ENCODE measurements at regions not wholly inside any gene's neighbourhood (a gene's known extent, or its start where the extent isn't known, plus 50 kb on each side); places are given as distances from the start of the nearest gene placed in this dataset.
A peak's percentile ranks its signal among the peaks of the same experiment; 100 is the strongest.

DNA sequence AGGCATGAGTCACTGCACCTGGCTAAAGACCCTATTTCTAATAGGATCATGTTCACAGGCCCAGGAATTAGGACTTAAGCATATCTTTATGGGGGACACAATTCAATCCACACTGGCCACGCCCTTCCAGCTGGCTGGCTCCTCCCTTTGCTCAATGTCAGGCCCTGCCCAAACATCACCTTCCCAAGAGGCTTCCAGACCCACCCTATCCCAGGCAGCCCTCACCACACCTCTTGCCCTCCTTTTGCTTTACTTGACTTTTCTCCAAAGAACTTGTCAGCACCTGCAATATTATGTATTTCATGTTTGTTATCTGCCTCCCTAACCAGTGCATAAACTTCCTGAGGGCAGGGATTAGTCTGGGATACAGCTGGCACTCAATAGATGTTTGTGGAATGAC, 109.6 kb upstream of the CDH5 start:
- Histone ChIP-seq H2AFZ (ENCODE audit: low read length) (no peak overlapping the region), H3K4me2 (ENCODE audit: extremely low read depth, insufficient read depth, low read length) (no peak overlapping the region), H3K4me1 (ENCODE audit: control insufficient read depth, extremely low read depth, insufficient read depth, low read length) (no peaks in the 10 kb centered on the region), H3K36me3 (ENCODE audit: control insufficient read depth, insufficient read depth, low read length) (no peaks in the 10 kb centered on the region), H3K27ac (ENCODE audit: insufficient read depth, low read length) (no peak overlapping the region), H3K9ac (ENCODE audit: insufficient read depth, low read length) (no peak overlapping the region), H4K20me1 (ENCODE audit: control insufficient read depth, extremely low read depth, insufficient read depth, low read length) (no peaks in the 10 kb centered on the region), H3K4me3 (replicated peaks in 1 of 4; ENCODE audit: control extremely low read depth in 1 of 4, insufficient read depth in 1 of 4, low read depth in 3 of 4, low read length in 4 of 4) (no peak overlapping the region), H3K27me3 (ENCODE audit: control insufficient read depth, insufficient read depth, low read length) (no peaks in the 10 kb centered on the region), H3K9me3 (ENCODE audit: control insufficient read depth, insufficient read depth, low read depth, low read length) (no peaks in the 10 kb centered on the region), H3K79me2 (ENCODE audit: control insufficient read depth, insufficient read depth, low read length) (no peaks in the 10 kb centered on the region)
- no peak for TF ChIP-seq EZH2 (IDR thresholded peaks at IDR 0.05; ENCODE audit: low read length, missing control alignments)
- TF ChIP-seq, protein P1, sequence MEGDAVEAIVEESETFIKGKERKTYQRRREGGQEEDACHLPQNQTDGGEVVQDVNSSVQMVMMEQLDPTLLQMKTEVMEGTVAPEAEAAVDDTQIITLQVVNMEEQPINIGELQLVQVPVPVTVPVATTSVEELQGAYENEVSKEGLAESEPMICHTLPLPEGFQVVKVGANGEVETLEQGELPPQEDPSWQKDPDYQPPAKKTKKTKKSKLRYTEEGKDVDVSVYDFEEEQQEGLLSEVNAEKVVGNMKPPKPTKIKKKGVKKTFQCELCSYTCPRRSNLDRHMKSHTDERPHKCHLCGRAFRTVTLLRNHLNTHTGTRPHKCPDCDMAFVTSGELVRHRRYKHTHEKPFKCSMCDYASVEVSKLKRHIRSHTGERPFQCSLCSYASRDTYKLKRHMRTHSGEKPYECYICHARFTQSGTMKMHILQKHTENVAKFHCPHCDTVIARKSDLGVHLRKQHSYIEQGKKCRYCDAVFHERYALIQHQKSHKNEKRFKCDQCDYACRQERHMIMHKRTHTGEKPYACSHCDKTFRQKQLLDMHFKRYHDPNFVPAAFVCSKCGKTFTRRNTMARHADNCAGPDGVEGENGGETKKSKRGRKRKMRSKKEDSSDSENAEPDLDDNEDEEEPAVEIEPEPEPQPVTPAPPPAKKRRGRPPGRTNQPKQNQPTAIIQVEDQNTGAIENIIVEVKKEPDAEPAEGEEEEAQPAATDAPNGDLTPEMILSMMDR (conservative IDR thresholded peaks at IDR 0.05 in 1 of 2, IDR thresholded peaks at IDR 0.05 in 1 of 2; ENCODE audit: low read depth in 1 of 2, low read length in 2 of 2) = no peak
- no peak for DNase-seq (ENCODE audit: low read depth in 2 of 2)

GRCh38 chr16:66255647-66256046, 110.8 kb upstream of the CDH5 start:
- Histone ChIP-seq H3K79me2 (ENCODE audit: control insufficient read depth, insufficient read depth, low read length) (no peaks in the 10 kb centered on the region), H3K4me2 (ENCODE audit: extremely low read depth, insufficient read depth, low read length) (no peak overlapping the region), H3K4me1 (ENCODE audit: control insufficient read depth, extremely low read depth, insufficient read depth, low read length) (peaks cover 5% of the 10 kb centered on the region), H3K9ac (ENCODE audit: insufficient read depth, low read length) (no peak overlapping the region), H4K20me1 (ENCODE audit: control insufficient read depth, extremely low read depth, insufficient read depth, low read length) (no peaks in the 10 kb centered on the region), H3K36me3 (ENCODE audit: control insufficient read depth, insufficient read depth, low read length) (no peaks in the 10 kb centered on the region), H3K27ac (ENCODE audit: insufficient read depth, low read length) (no peak overlapping the region), H3K9me3 (ENCODE audit: control insufficient read depth, insufficient read depth, low read depth, low read length) (no peaks in the 10 kb centered on the region), H3K27me3 (ENCODE audit: control insufficient read depth, insufficient read depth, low read length) (no peaks in the 10 kb centered on the region), H2AFZ (ENCODE audit: low read length) (no peak overlapping the region), H3K4me3 (replicated peaks in 1 of 4; ENCODE audit: control extremely low read depth in 1 of 4, insufficient read depth in 1 of 4, low read depth in 3 of 4, low read length in 4 of 4) (no peak overlapping the region)
- DNase-seq (ENCODE audit: low read depth in 2 of 2) = no peak
- no peak for TF ChIP-seq EZH2 (IDR thresholded peaks at IDR 0.05; ENCODE audit: low read length, missing control alignments)
- TF ChIP-seq, protein P1 (conservative IDR thresholded peaks at IDR 0.05 in 1 of 2, IDR thresholded peaks at IDR 0.05 in 1 of 2; ENCODE audit: low read depth in 1 of 2, low read length in 2 of 2) = no peak

DNA sequence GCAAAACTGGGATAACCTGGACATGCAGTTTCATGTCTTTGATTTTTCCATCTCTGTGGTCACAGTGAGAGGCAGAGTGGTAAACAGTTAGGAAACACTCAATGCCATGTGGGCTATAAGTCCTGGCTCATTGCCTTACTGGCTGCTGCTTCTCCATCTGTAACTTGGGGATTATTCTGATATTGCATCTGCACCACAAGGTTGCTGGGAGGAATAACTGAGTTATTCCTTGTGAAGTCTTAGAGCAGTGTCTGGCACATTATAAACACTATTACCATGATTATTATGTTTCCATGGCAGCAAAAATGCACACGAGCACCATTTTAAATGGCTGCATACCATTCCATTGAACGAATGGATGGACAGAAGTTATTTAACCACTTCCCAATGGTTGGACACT, 111.7 kb upstream of the CDH5 start:
- Histone ChIP-seq H3K4me2 (ENCODE audit: extremely low read depth, insufficient read depth, low read length) (no peak overlapping the region), H2AFZ (ENCODE audit: low read length) (no peak overlapping the region), H3K36me3 (ENCODE audit: control insufficient read depth, insufficient read depth, low read length) (no peaks in the 10 kb centered on the region), H3K4me3 (replicated peaks in 1 of 4; ENCODE audit: control extremely low read depth in 1 of 4, insufficient read depth in 1 of 4, low read depth in 3 of 4, low read length in 4 of 4) (no peak overlapping the region), H3K4me1 (ENCODE audit: control insufficient read depth, extremely low read depth, insufficient read depth, low read length) (peaks cover 5% of the 10 kb centered on the region), H3K79me2 (ENCODE audit: control insufficient read depth, insufficient read depth, low read length) (no peaks in the 10 kb centered on the region), H4K20me1 (ENCODE audit: control insufficient read depth, extremely low read depth, insufficient read depth, low read length) (no peaks in the 10 kb centered on the region), H3K27ac (ENCODE audit: insufficient read depth, low read length) (no peak overlapping the region), H3K27me3 (ENCODE audit: control insufficient read depth, insufficient read depth, low read length) (no peaks in the 10 kb centered on the region), H3K9ac (ENCODE audit: insufficient read depth, low read length) (no peak overlapping the region), H3K9me3 (ENCODE audit: control insufficient read depth, insufficient read depth, low read depth, low read length) (no peaks in the 10 kb centered on the region)
- peak; percentile 67 to 77 for DNase-seq (ENCODE audit: low read depth in 2 of 2)
- no peak for TF ChIP-seq EZH2 (IDR thresholded peaks at IDR 0.05; ENCODE audit: low read length, missing control alignments)
- TF ChIP-seq, protein P1 (conservative IDR thresholded peaks at IDR 0.05 in 1 of 2, IDR thresholded peaks at IDR 0.05 in 1 of 2; ENCODE audit: low read depth in 1 of 2, low read length in 2 of 2) = no peak
